ENCODE measurements at regions not wholly inside any gene's neighbourhood (a gene's known extent, or its start where the extent isn't known, plus 50 kb on each side); places are given as distances from the start of the nearest gene placed in this dataset.

GRCh38 chr2:105636109-105636740, 108.5 kb upstream of the NCK2 start:
- Histone ChIP-seq H3K27me3 (replicated peaks; ENCODE audit: insufficient read depth) (no peaks in the 10 kb centered on the region), H3K4me3 (no peak overlapping the region), H3K27ac (no peak overlapping the region), H3K36me3 (no peaks in the 10 kb centered on the region), H3K9me3 (no peaks in the 10 kb centered on the region), H3K4me1 (replicated peaks) (no peaks in the 10 kb centered on the region)
- no peak for DNase-seq (ENCODE audit: low spot score)
- TF ChIP-seq POLR2AphosphoS5 (IDR thresholded peaks at IDR 0.05), result no peak
- no peak for TF ChIP-seq CTCF (IDR thresholded peaks at IDR 0.05)
- no peak for TF ChIP-seq POLR2A (IDR thresholded peaks at IDR 0.05)
- intact Hi-C loops (cut with DNase I), result no loop called here
- WGBS, result 76% methylated on average over 8 of the region's 8 CpGs

- Histone ChIP-seq H3K9me3 (no peaks in the 10 kb centered on the region), H3K27ac (no peak overlapping the region), H3K4me1 (replicated peaks) (no peaks in the 10 kb centered on the region), H3K36me3 (no peaks in the 10 kb centered on the region), H3K27me3 (replicated peaks; ENCODE audit: insufficient read depth) (no peaks in the 10 kb centered on the region), H3K4me3 (no peak overlapping the region)
- intact Hi-C loops (cut with DNase I), result no loop called here
- TF ChIP-seq CTCF (IDR thresholded peaks at IDR 0.05), result no peak
- no peak for TF ChIP-seq POLR2A (IDR thresholded peaks at IDR 0.05)
- no peak for TF ChIP-seq POLR2AphosphoS5 (IDR thresholded peaks at IDR 0.05)
- DNase-seq (ENCODE audit: low spot score), result no peak
- WGBS, result 92% methylated on average over 7 of the region's 7 CpGs
Observed at GRCh38 chr2:105635564-105635963, 109.1 kb upstream of the NCK2 start.

GRCh38 chr2:105634198-105634597, 110.5 kb upstream of the NCK2 start:
- no peak overlapping the region for H3K4me3 ChIP-seq
- 66% methylated on average over 7 of the region's 7 CpGs for WGBS
- no peaks in the 10 kb centered on the region for H3K36me3 ChIP-seq
- intact Hi-C loops (cut with DNase I), result no loop called here
- H3K9me3 ChIP-seq, result no peaks in the 10 kb centered on the region
- no peaks in the 10 kb centered on the region for H3K27me3 ChIP-seq (replicated peaks; ENCODE audit: insufficient read depth)
- H3K27ac ChIP-seq, result no peak overlapping the region
- no peak for DNase-seq (ENCODE audit: low spot score)
- no peak for TF ChIP-seq POLR2AphosphoS5 (IDR thresholded peaks at IDR 0.05)
- TF ChIP-seq POLR2A (IDR thresholded peaks at IDR 0.05), result no peak
- TF ChIP-seq CTCF (IDR thresholded peaks at IDR 0.05), result no peak
- H3K4me1 ChIP-seq (replicated peaks), result no peaks in the 10 kb centered on the region

- H3K27me3 ChIP-seq (replicated peaks; ENCODE audit: insufficient read depth), result no peaks in the 10 kb centered on the region
- no peak overlapping the region for H3K27ac ChIP-seq
- no peak overlapping the region for H3K4me3 ChIP-seq
- intact Hi-C loops (cut with DNase I), result no loop called here
- H3K36me3 ChIP-seq, result no peaks in the 10 kb centered on the region
- TF ChIP-seq CTCF (IDR thresholded peaks at IDR 0.05) (no peak), POLR2AphosphoS5 (IDR thresholded peaks at IDR 0.05) (no peak), POLR2A (IDR thresholded peaks at IDR 0.05) (no peak)
- no peak for DNase-seq (ENCODE audit: low spot score)
- WGBS, result 89% methylated on average over 1 of the region's 1 CpG
- H3K4me1 ChIP-seq (replicated peaks), result no peaks in the 10 kb centered on the region
- H3K9me3 ChIP-seq, result no peaks in the 10 kb centered on the region
Observed at GRCh38 chr2:105631922-105632321, 112.8 kb upstream of the NCK2 start.

GRCh38 chr2:105631011-105631410, 113.7 kb upstream of the NCK2 start:
- H3K36me3 ChIP-seq, result no peaks in the 10 kb centered on the region
- WGBS, result 91% methylated on average over 9 of the region's 9 CpGs
- no peak for DNase-seq (ENCODE audit: low spot score)
- H3K27ac ChIP-seq, result no peak overlapping the region
- H3K27me3 ChIP-seq (replicated peaks; ENCODE audit: insufficient read depth), result no peaks in the 10 kb centered on the region
- no peaks in the 10 kb centered on the region for H3K9me3 ChIP-seq
- intact Hi-C loops (cut with DNase I), result no loop called here
- no peaks in the 10 kb centered on the region for H3K4me1 ChIP-seq (replicated peaks)
- TF ChIP-seq POLR2A (IDR thresholded peaks at IDR 0.05), result no peak
- no peak for TF ChIP-seq CTCF (IDR thresholded peaks at IDR 0.05)
- no peak for TF ChIP-seq POLR2AphosphoS5 (IDR thresholded peaks at IDR 0.05)
- H3K4me3 ChIP-seq, result no peak overlapping the region
